NOMO-1 (cell line): ENCODE measurements at regions not wholly inside any gene's neighbourhood (a gene's known extent, or its start where the extent isn't known, plus 50 kb on each side); places are given as distances from the start of the nearest gene placed in this dataset.

Experiments used
- DNase-seq, 2 experiments: peaks; one replicate each; lab custom pipeline; 2025; ENCODE audit not compliant: unreplicated experiment in 2 of 2; lab: John Stamatoyannopoulos, UW

- DNase-seq = no peak
Measured at GRCh38 chr19:28889941-28890670, 322.8 kb downstream of the UQCRFS1 start.

GRCh38 chr19:28887920-28888618, 324.9 kb downstream of the UQCRFS1 start:
- no peak for DNase-seq

DNA sequence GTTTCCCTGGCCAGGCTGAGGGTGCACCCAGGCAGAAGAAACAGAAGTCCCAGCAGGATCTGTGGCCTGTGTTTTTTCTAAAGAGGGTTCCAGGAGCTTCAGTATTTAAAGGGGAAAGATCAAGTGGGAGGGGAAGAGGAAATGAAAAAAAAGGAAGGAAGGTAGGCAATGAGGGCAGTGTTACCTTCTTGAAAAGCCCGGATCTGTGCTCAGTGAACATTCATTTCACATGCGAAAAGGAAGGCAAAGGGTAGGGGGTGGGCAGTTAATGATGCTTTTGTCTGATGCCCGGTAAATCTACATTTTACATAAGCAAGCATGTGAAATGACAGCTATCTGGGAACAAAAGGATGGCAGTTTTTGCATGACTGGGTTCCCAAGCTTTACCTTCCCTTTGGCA, 326.2 kb downstream of the UQCRFS1 start:
- DNase-seq = no peak

- DNase-seq = no peak
Measured at GRCh38 chr19:28885965-28886364, 327.0 kb downstream of the UQCRFS1 start.

DNA sequence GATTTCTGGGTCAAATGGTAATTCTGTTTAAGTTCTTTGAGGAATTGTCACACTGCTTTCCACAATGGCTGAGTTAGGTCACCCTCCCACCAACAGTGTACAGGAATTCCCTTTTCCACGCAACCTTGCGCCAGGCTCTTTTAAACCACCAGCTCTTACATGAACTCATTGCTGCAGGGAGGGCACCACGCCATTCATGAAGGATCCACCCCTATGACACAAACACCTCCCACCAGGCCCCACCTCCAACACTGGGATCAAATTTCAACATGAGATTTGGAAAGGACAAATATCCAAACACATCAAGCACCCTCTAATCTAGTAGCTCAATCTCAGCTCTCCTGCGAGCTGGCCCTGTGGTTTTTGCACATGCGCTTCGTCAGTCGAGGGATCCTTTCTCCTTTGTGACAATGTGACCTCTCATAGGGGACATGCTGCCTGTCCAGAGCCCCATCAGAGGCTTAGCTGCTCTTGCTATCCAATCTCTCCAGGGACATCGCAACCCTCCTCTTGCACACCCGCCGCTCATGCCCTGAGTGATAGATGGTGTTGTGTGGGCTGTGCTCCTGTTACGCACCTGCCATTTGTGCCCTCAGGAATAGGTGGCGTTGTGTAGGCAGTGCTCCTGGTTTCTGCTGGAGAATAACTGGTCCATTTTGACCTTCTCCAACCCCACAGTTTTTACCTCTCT, 328.0 kb downstream of the UQCRFS1 start:
- DNase-seq = no peak

DNA sequence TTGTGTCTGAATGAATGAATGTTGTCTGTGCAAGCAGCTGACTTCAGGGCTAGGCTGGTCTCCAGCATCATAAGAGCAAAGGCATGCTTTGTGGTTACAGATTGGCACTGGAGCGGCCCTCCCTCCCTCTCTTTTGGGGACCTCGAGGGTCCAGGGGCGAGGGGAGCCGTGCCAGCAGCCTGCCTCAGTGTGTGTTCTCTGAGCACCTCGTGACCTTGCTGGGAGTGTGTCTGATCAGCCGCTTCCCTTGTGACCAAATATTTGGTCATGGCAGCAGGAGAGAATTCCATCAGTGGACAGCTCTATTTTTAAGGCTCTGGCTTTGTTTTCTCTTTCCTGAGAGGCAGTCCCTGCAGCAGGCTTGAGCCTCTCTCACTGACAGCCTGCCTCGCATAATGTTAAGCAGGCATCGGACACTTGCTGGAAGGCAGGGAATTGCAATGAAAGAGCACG, 329.7 kb downstream of the UQCRFS1 start:
- DNase-seq = no peak

GRCh38 chr19:28882818-28883217, 330.1 kb downstream of the UQCRFS1 start:
- DNase-seq = no peak

DNA sequence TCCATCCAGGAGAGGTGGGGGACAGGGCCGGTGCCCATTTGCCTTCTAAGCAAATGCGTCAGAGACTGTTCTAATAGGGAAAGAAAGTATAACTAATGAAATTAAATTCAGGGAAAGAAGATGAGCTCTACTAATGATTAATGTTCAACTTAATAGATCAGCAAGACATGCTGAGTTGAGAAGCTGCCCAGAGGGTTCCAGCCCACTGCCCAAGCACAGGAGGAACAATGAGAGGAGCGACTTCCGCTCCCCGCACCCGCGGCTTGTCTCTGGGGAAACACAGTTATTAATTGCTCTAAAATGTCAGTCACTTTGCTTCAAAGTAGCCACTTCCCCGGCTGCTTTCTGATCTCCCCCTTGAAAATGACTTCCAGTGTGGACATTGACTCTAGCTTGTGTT, 331.3 kb downstream of the UQCRFS1 start:
- peak in 1 of 2 experiments; percentile 7 for DNase-seq

- no peak for DNase-seq
Measured at GRCh38 chr19:28880735-28881401, 332.1 kb downstream of the UQCRFS1 start.

DNA sequence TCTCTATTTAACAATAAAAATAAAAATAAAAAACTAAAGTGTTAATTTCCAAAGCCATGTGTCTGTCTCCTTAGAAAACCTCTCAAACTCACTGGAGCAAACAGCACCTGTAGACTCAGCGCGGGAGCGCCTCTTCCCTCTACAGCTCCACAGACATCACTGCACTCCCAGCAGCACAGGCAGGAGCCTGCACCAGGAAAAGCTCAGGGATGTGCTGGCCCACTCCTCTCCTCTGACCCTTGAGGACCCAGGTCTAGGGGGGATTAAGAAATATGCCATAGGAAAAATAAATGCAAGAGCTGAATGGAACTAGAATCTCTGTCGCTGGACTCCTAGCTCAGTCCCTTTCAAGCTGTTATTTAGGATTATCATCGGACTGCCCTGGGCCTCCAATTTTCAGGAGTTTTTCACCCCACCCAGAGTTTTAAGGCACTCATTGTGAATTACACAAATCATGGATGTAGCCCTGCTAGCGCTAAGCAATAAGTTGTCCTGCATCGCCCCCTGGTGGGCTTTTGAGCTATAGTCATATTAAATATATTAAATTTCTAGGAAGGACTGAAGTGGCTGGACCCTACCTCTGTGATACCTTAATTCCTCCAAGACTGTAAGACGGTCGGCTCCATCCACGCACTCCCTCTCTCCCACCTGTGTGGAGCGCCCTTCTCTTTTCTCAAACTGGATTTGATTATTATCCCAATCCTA, 333.9 kb downstream of the UQCRFS1 start:
- peak; percentile 27 to 51 for DNase-seq

DNA sequence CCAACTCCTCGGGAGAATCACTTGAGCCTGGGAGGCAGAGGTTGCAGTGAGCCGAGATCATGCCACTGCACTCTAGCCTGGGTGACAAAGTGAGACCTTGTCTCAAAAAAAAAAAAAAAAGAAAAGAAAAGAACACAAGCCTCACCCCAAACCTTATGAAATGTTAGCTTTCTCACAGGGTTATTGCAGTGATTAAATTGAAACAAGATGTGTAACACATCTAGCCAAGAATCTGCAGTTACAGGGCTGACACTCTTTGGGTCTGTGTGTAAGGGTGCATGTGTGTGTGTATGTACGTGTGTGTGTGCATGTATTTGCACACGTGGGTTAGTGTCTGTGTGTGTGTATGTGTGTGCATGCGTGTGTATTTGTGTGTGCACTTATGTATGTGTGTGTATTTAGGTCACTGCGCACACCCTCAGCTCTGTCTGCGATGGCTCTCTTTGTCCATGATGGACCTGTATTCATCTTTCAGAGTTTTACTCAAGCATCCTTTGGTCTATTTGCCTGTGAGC, 336.3 kb downstream of the UQCRFS1 start:
- no peak for DNase-seq

DNA sequence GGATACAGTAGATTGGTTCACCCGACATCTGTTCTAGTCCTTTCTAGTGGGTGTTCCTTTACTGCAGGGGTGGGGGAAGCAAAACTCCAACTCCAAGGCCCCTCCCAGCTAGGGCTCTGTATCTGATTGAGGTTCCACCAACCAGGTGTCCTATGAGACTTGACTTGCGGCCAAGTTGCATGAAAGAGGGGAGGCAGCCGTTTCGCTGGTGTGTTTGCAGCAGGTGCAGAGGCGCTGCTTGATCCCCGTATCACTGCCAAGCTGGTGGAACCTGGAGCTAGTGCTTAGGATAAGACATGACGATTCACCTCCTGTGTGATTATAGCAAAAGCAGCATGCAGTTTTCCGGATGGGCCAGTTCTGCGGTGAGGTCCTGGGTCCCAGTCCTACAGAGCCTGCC, 338.2 kb downstream of the UQCRFS1 start:
- no peak for DNase-seq

DNA sequence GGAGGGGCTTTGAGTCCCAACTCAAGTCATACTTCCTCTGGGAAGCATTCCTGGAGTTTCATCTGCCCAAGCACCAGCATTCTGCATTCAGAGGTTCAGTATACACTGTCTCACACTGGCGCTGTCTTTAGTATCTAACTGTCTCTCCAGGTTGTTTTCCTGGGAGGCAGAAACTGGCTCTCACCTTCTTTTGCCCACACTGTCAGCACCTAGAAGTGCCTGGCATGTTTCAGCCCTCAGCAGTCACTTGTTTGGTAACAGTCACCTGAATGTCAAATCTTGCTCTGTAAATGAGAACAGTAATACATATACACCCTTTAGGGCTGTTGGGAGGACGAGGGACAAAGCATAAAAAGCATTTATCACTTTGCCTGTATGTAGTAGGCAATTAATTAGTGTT, 339.6 kb downstream of the UQCRFS1 start:
- no peak for DNase-seq

- DNase-seq = no peak
Measured at GRCh38 chr19:28871099-28871725, 341.7 kb downstream of the UQCRFS1 start.

DNA sequence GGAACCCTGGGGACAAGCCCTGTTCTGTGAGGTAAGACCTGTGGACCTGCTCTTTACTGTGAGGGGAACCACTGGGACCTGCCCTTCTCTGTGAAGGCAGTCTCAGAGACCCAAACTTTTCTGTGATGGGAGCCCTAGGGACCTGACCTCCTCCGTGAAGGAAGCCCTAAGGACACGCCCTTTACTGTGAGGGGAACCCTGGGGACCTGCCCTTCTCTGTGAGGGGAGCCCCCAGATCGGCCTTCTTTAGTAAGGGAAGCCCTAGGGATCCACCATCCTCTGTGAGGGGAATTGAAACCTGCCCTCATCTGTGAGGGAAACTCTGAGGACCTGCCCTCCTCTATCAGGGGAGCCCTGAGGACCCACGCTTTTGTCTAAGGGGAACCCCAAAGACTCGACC, 343.5 kb downstream of the UQCRFS1 start:
- DNase-seq = no peak

GRCh38 chr19:28868836-28869235, 344.1 kb downstream of the UQCRFS1 start:
- no peak for DNase-seq

- DNase-seq = no peak
Measured at GRCh38 chr19:28867978-28868377, 345.0 kb downstream of the UQCRFS1 start.

- DNase-seq = no peak
Measured at GRCh38 chr19:28864577-28865042, 348.3 kb downstream of the UQCRFS1 start.

GRCh38 chr19:28864024-28864503, 348.9 kb downstream of the UQCRFS1 start:
- DNase-seq = no peak

DNA sequence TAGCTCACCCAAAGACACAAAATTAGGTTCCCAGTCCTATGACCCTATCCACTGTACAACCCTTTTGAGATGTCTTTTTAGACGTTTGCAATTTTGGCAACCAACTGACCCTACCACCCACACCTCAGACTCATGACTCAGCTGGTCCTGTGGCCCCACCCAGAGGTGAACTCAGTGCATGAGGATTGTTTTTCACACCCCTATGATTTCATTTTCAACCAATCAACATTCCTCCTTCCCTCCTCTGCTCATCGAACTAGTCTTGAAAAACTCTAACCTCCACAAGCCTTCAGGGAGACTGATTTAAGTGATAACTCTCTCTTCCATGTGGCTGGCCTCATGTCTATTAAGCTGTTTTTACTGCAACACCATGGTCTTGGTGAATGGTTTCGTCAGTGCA, 350.7 kb downstream of the UQCRFS1 start:
- DNase-seq = no peak
